Memory B cell (primary cell): ENCODE measurements at regions not wholly inside any gene's neighbourhood (a gene's known extent, or its start where the extent isn't known, plus 50 kb on each side); places are given as distances from the start of the nearest gene placed in this dataset.

ENCODE experiments used
- ATAC-seq: fragments of 150-1000 bp; cut with Tn5 transposase; 2 replicates; pipeline ENCODE4 v1.10.0; 2021; ENCODE audit warnings: low read depth, mild to moderate bottlenecking, moderate library complexity
- DNase-seq, 2 donors: peaks; one replicate each; pipeline ENCODE4 v3.0.0; 2022; ENCODE audit warnings: low spot score in 2 of 2
- H3K27ac Mint-ChIP-seq: one replicate; pipeline ENCODE4 v1.8.0; 2022; ENCODE audit warnings: mild to moderate bottlenecking, moderate library complexity, mixed read lengths
- H3K27me3 Mint-ChIP-seq: one replicate; pipeline ENCODE4 v1.8.0; 2022; ENCODE audit warnings: mixed read lengths
- H3K36me3 Mint-ChIP-seq: one replicate; pipeline ENCODE4 v1.8.0; 2022; ENCODE audit warnings: mild to moderate bottlenecking, mixed read lengths
- H3K4me1 Mint-ChIP-seq: one replicate; pipeline ENCODE4 v1.8.0; 2022; ENCODE audit warnings: mixed read lengths
- H3K4me3 Mint-ChIP-seq: one replicate; pipeline ENCODE4 v1.8.0; 2022; ENCODE audit warnings: mild to moderate bottlenecking, moderate library complexity, mixed read lengths
- H3K9me3 Mint-ChIP-seq: one replicate; pipeline ENCODE4 v1.8.0; 2022; ENCODE audit warnings: mixed read lengths

GRCh38 chr2:9772999-9773902, 70.0 kb upstream of the TAF1B start:
- no peak overlapping the region for H3K27ac Mint-ChIP-seq
- H3K4me1 Mint-ChIP-seq = peaks cover 8% of the 10 kb centered on the region
- ATAC-seq (no peak), DNase-seq (no peak)
- H3K9me3 Mint-ChIP-seq = no peaks in the 10 kb centered on the region
- H3K4me3 Mint-ChIP-seq = no peak overlapping the region
- H3K36me3 Mint-ChIP-seq = no peaks in the 10 kb centered on the region
- peaks cover 8% of the 10 kb centered on the region for H3K27me3 Mint-ChIP-seq

- no peak overlapping the region for H3K27ac Mint-ChIP-seq
- H3K4me3 Mint-ChIP-seq = no peak overlapping the region
- H3K27me3 Mint-ChIP-seq = peaks cover 8% of the 10 kb centered on the region
- ATAC-seq (no peak), DNase-seq (no peak)
- H3K9me3 Mint-ChIP-seq = no peaks in the 10 kb centered on the region
- H3K4me1 Mint-ChIP-seq = peaks cover 5% of the 10 kb centered on the region
- no peaks in the 10 kb centered on the region for H3K36me3 Mint-ChIP-seq
These were observed 69.4 kb upstream of the TAF1B start for GRCh38 chr2:9773903-9774239.

GRCh38 chr2:9774266-9774665, 69.0 kb upstream of the TAF1B start:
- no peak overlapping the region for H3K27ac Mint-ChIP-seq
- no peaks in the 10 kb centered on the region for H3K36me3 Mint-ChIP-seq
- peaks cover 5% of the 10 kb centered on the region for H3K4me1 Mint-ChIP-seq
- peaks cover 6% of the 10 kb centered on the region for H3K27me3 Mint-ChIP-seq
- DNase-seq (no peak), ATAC-seq (no peak)
- H3K4me3 Mint-ChIP-seq = no peak overlapping the region
- H3K9me3 Mint-ChIP-seq = no peaks in the 10 kb centered on the region

GRCh38 chr2:9775351-9775750, 67.9 kb upstream of the TAF1B start:
- Mint-ChIP-seq H3K4me1 (peaks cover 8% of the 10 kb centered on the region), H3K36me3 (no peaks in the 10 kb centered on the region), H3K27ac (no peak overlapping the region), H3K9me3 (no peaks in the 10 kb centered on the region), H3K27me3 (peaks cover 4% of the 10 kb centered on the region), H3K4me3 (no peak overlapping the region)
- no peak for ATAC-seq
- DNase-seq = no peak

- Mint-ChIP-seq H3K4me3 (no peak overlapping the region), H3K4me1 (peaks cover 6% of the 10 kb centered on the region), H3K27me3 (peaks cover 4% of the 10 kb centered on the region), H3K27ac (no peak overlapping the region), H3K36me3 (no peaks in the 10 kb centered on the region), H3K9me3 (no peaks in the 10 kb centered on the region)
- DNase-seq (no peak), ATAC-seq (no peak)
These were observed 67.1 kb upstream of the TAF1B start for GRCh38 chr2:9775999-9776712.

GRCh38 chr2:9777081-9777480, 66.2 kb upstream of the TAF1B start:
- Mint-ChIP-seq H3K27ac (no peak overlapping the region), H3K4me3 (no peak overlapping the region), H3K36me3 (no peaks in the 10 kb centered on the region), H3K9me3 (no peaks in the 10 kb centered on the region), H3K4me1 (peaks cover 6% of the 10 kb centered on the region), H3K27me3 (peaks cover 4% of the 10 kb centered on the region)
- DNase-seq (no peak), ATAC-seq (no peak)

GRCh38 chr2:9778012-9778411, 65.3 kb upstream of the TAF1B start:
- H3K27me3 Mint-ChIP-seq = peaks cover 4% of the 10 kb centered on the region
- no peaks in the 10 kb centered on the region for H3K9me3 Mint-ChIP-seq
- no peak overlapping the region for H3K27ac Mint-ChIP-seq
- peaks cover 9% of the 10 kb centered on the region for H3K4me1 Mint-ChIP-seq
- no peak overlapping the region for H3K4me3 Mint-ChIP-seq
- no peaks in the 10 kb centered on the region for H3K36me3 Mint-ChIP-seq
- DNase-seq = no peak
- no peak for ATAC-seq

- Mint-ChIP-seq H3K36me3 (no peaks in the 10 kb centered on the region), H3K27me3 (peaks cover 4% of the 10 kb centered on the region), H3K9me3 (no peaks in the 10 kb centered on the region), H3K4me1 (peaks cover 9% of the 10 kb centered on the region), H3K4me3 (no peak overlapping the region), H3K27ac (no peak overlapping the region)
- ATAC-seq (no peak), DNase-seq (no peak)
These were observed 64.6 kb upstream of the TAF1B start for GRCh38 chr2:9778471-9779316.

- Mint-ChIP-seq H3K36me3 (no peaks in the 10 kb centered on the region), H3K9me3 (no peaks in the 10 kb centered on the region), H3K4me1 (peaks cover 9% of the 10 kb centered on the region), H3K4me3 (no peak overlapping the region), H3K27ac (no peak overlapping the region), H3K27me3 (peaks cover 4% of the 10 kb centered on the region)
- DNase-seq = no peak
- ATAC-seq = peak; percentile 51
These were observed 63.5 kb upstream of the TAF1B start for GRCh38 chr2:9779596-9780264.

GRCh38 chr2:9780368-9781130, 62.7 kb upstream of the TAF1B start:
- Mint-ChIP-seq H3K27ac (no peak overlapping the region), H3K4me1 (peaks cover 9% of the 10 kb centered on the region), H3K36me3 (no peaks in the 10 kb centered on the region), H3K27me3 (peaks cover 4% of the 10 kb centered on the region), H3K9me3 (no peaks in the 10 kb centered on the region), H3K4me3 (no peak overlapping the region)
- DNase-seq = no peak
- no peak for ATAC-seq

- H3K27me3 Mint-ChIP-seq = peaks cover 2% of the 10 kb centered on the region
- no peak overlapping the region for H3K4me3 Mint-ChIP-seq
- peaks cover 9% of the 10 kb centered on the region for H3K4me1 Mint-ChIP-seq
- DNase-seq (no peak), ATAC-seq (no peak)
- peak overlapping the region; percentile 83 for H3K27ac Mint-ChIP-seq
- no peaks in the 10 kb centered on the region for H3K9me3 Mint-ChIP-seq
- H3K36me3 Mint-ChIP-seq = no peaks in the 10 kb centered on the region
These were observed 62.0 kb upstream of the TAF1B start for GRCh38 chr2:9781252-9781651.

GRCh38 chr2:9782197-9782719, 61.0 kb upstream of the TAF1B start:
- DNase-seq (no peak), ATAC-seq (peak; percentile 79)
- H3K27me3 Mint-ChIP-seq = no peaks in the 10 kb centered on the region
- H3K9me3 Mint-ChIP-seq = no peaks in the 10 kb centered on the region
- no peaks in the 10 kb centered on the region for H3K36me3 Mint-ChIP-seq
- no peak overlapping the region for H3K4me3 Mint-ChIP-seq
- H3K27ac Mint-ChIP-seq = peak overlapping the region; percentile 83
- H3K4me1 Mint-ChIP-seq = peaks cover 9% of the 10 kb centered on the region

- H3K4me3 Mint-ChIP-seq = no peak overlapping the region
These were observed 53.9 kb upstream of the TAF1B start for GRCh38 chr2:9789371-9789770.

More at GRCh38 chr2:9789371-9789770, 53.9 kb upstream of the TAF1B start:
- Mint-ChIP-seq H3K27me3 (peaks cover 3% of the 10 kb centered on the region), H3K9me3 (peaks cover 3% of the 10 kb centered on the region), H3K36me3 (peaks cover 1% of the 10 kb centered on the region), H3K27ac (no peak overlapping the region), H3K4me1 (peaks cover 7% of the 10 kb centered on the region)
- ATAC-seq (no peak), DNase-seq (no peak)
